Bronchial epithelial cell (primary cell): ENCODE measurements at regions not wholly inside any gene's neighbourhood (a gene's known extent, or its start where the extent isn't known, plus 50 kb on each side); places are given as distances from the start of the nearest gene placed in this dataset.

Experiments
- DNase-seq: peaks from one replicate; pipeline ENCODE4 v3.0.0-alpha.2; 2010; ENCODE audit warnings: low read depth
- FAIRE-seq: peaks from 2 replicates; lab custom pipeline; 2011; peaks lifted over from hg19 to GRCh38; lab: Jason Lieb, UNC
- H3K27me3 ChIP-seq: 2 replicates; pipeline ENCODE4 v1.5.1; 2011; ENCODE audit warnings: low read length; ENCODE audit not compliant: control insufficient read depth, insufficient read depth
- H3K36me3 ChIP-seq: 2 replicates; pipeline ENCODE4 v1.5.1; 2011; ENCODE audit warnings: low read length; ENCODE audit not compliant: control insufficient read depth, insufficient read depth
- H3K4me3 ChIP-seq: 2 replicates; pipeline ENCODE4 v1.5.1; 2011; ENCODE audit warnings: mild to moderate bottlenecking, low read depth, low read length, control low read depth
- CTCF ChIP-seq: IDR thresholded peaks from 2 replicates; pipeline ENCODE4 v1.5.1; 2011; ENCODE audit warnings: mild to moderate bottlenecking, moderate library complexity, low read length, control low read depth, inconsistent platforms; ENCODE audit not compliant: insufficient read depth, severe bottlenecking

GRCh38 chr16:49108611-49109010 lies 173.0 kb downstream of the CBLN1 start:
- no peak for DNase-seq
- Histone ChIP-seq H3K4me3 (no peak overlapping the region), H3K36me3 (no peaks in the 10 kb centered on the region), H3K27me3 (no peaks in the 10 kb centered on the region)
- no peak for TF ChIP-seq CTCF
- peak; percentile 18 for FAIRE-seq

GRCh38 chr16:49103298-49103697 lies 178.3 kb downstream of the CBLN1 start:
- FAIRE-seq (no peak), DNase-seq (no peak)
- H3K27me3 ChIP-seq = no peaks in the 10 kb centered on the region
- no peak overlapping the region for H3K4me3 ChIP-seq
- no peaks in the 10 kb centered on the region for H3K36me3 ChIP-seq
- TF ChIP-seq CTCF = no peak

- Histone ChIP-seq H3K36me3 (no peaks in the 10 kb centered on the region), H3K4me3 (no peak overlapping the region), H3K27me3 (no peaks in the 10 kb centered on the region)
- DNase-seq (no peak), FAIRE-seq (no peak)
- TF ChIP-seq CTCF = no peak
Measured at GRCh38 chr16:49101997-49102396, 179.6 kb downstream of the CBLN1 start.

GRCh38 chr16:49100366-49100765 lies 181.3 kb downstream of the CBLN1 start:
- no peaks in the 10 kb centered on the region for H3K36me3 ChIP-seq
- no peak for FAIRE-seq
- H3K27me3 ChIP-seq = no peaks in the 10 kb centered on the region
- H3K4me3 ChIP-seq = no peak overlapping the region
- DNase-seq = no peak
- no peak for TF ChIP-seq CTCF

- FAIRE-seq (no peak), DNase-seq (no peak)
Measured at GRCh38 chr16:49097964-49098363, 183.7 kb downstream of the CBLN1 start.

More at GRCh38 chr16:49097964-49098363, 183.7 kb downstream of the CBLN1 start:
- no peaks in the 10 kb centered on the region for H3K27me3 ChIP-seq
- no peaks in the 10 kb centered on the region for H3K36me3 ChIP-seq
- TF ChIP-seq CTCF = no peak
- no peak overlapping the region for H3K4me3 ChIP-seq
